ENCODE measurements at regions not wholly inside any gene's neighbourhood (a gene's known extent, or its start where the extent isn't known, plus 50 kb on each side); places are given as distances from the start of the nearest gene placed in this dataset.
A peak's percentile ranks its signal among the peaks of the same experiment; 100 is the strongest.
"Not testable (repeated sequence)": the region's sequence is repeated elsewhere in the genome, so short reads cannot be mapped to it uniquely, and the experiment has no call there.

GRCh38 chr1:149157409-149157808, 54.1 kb upstream of the NBPF9 start:
- not testable (repeated sequence) for DNase-seq (ENCODE audit: low read depth); H3K4me3 ChIP-seq (ENCODE audit: low read depth, low read length)

GRCh38 chr1:149158308-149158707, 55.0 kb upstream of the NBPF9 start:
- not testable (repeated sequence) for H3K4me3 ChIP-seq (ENCODE audit: low read depth, low read length); DNase-seq (ENCODE audit: low read depth)

- DNase-seq (ENCODE audit: low read depth); H3K4me3 ChIP-seq (ENCODE audit: low read depth, low read length): not testable (repeated sequence)
These were observed 59.7 kb upstream of the NBPF9 start for GRCh38 chr1:149163063-149163444.

DNA sequence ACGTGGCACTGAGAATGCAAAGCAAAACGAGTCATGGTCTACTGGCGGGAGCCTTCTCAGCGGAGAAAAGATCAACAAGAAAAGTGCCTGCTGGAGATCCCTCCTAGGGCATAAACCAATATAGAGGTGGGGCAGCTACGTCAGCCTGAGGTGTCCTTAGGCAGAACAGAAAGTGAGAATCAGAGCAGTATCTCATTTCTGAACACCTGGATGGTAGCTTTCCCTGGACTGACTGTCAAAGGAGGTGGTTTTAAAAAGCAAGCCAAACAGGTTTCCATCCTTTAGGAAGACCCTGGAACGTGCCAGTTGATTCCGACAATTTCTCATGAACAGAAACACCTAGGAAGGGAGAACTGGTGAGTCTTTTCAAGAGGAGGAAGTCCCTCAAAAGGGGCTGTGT, 71.4 kb upstream of the NBPF9 start:
- not testable (repeated sequence) for H3K4me3 ChIP-seq (ENCODE audit: low read depth, low read length); DNase-seq (ENCODE audit: low read depth)

DNA sequence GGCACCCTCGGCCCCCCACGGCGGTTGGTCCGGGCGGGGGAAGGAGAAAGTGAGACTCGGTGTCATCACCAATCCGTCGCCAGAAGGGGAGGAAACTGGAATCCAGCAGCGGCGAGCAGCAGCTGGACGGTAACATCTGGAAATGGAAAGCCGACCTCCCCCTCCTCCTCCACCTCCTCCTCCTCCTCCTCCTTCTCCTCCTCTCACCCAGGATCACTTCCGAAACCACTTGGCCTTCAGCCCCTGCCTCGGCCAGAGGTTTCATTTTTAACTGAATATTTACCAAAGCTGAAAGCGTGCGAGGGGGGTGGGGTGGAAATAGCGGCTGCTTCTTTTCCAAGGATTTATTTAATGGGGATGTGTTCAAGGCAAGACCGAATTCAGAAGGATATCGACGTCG, 72.5 kb upstream of the NBPF9 start:
- not testable (repeated sequence) for DNase-seq (ENCODE audit: low read depth)
- H3K4me3 ChIP-seq (ENCODE audit: low read depth, low read length) = peak overlapping the region; percentile 40

GRCh38 chr1:149176453-149177316, 73.3 kb upstream of the NBPF9 start:
- not testable (repeated sequence) for DNase-seq (ENCODE audit: low read depth)
- peak overlapping the region; percentile 52 for H3K4me3 ChIP-seq (ENCODE audit: low read depth, low read length)

GRCh38 chr1:149190742-149191141, 87.4 kb upstream of the NBPF9 start:
- H3K4me3 ChIP-seq (ENCODE audit: low read depth, low read length); DNase-seq (ENCODE audit: low read depth): not testable (repeated sequence)

GRCh38 chr1:149196651-149197050, 93.3 kb upstream of the NBPF9 start:
- H3K4me3 ChIP-seq (ENCODE audit: low read depth, low read length); DNase-seq (ENCODE audit: low read depth): not testable (repeated sequence)

DNA sequence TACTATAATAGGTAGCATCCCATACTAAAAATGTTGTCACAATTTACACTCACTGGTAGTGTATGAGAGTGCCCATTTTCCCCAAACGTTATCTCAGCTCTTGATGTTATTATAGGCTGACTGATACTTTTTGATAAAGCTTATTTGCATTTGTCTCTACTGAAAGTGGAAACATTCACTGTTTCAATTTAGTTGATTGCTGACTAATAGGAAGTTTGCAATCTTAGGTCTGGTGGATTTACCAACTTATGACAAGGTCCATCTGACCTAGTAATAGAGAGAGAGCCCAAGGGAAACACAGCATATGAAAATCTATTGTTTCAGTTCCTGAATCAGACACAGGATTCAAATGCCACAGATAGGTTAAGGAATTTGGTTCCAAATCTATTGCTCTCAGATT, 97.2 kb upstream of the NBPF9 start:
- peak; percentile 24 for DNase-seq (ENCODE audit: low read depth)
- not testable (repeated sequence) for H3K4me3 ChIP-seq (ENCODE audit: low read depth, low read length)

DNA sequence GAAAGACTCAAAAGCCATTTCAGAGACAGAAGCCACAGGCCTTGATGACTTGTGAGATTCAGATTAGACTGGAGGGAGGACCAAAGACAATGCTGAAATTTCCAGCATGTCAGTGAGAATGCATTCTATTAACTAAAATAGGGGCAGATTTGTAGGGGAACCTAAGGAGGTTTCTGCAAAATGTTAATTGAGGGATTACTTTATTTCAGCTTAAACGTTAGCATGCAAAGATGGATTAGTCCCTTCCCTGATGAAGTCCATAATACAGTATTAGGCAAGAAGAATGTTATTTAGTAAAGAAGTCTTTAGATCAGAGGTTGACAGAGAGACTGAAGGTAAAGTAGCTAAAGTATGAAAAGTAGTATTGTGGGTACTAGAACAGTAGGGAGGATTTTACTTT, 98.9 kb upstream of the NBPF9 start:
- not testable (repeated sequence) for DNase-seq (ENCODE audit: low read depth); H3K4me3 ChIP-seq (ENCODE audit: low read depth, low read length)

DNA sequence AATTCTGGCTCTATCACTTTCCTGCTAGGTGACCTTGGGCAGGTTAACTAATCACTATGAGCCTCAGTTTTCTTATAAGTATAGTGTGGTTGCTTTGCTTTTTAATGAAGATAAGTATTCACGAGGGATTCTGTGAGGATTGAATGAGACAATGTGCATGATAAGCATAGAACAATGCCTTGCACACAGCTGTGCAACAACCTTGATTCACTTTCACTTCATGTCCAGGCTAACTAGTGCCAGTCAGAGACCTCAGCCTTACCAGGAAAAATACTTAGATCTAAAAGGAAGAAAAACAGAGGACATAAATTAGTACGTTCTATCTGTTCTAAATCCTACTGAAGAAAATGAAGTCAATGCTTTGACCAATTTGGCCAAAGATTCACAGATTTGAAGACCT, 101.0 kb upstream of the NBPF9 start:
- DNase-seq (ENCODE audit: low read depth); H3K4me3 ChIP-seq (ENCODE audit: low read depth, low read length): not testable (repeated sequence)

DNA sequence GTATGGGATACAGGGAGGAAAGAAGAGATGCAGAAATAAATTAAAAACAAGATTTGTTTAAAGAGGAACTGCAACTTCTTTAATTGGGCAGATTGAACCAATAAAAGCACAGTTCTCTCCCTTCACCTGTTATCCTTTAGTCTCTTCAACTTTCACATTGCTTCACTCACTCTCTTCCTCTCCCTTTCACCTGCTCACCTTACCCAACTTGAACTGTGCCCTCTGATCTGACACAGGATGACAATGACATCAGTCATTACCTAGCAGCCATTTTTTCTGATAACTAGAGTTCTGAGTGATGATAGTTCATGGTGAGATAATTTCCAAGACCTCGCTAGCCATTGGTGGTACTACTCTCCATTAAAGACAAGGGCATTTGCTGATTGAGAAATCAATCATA, 105.5 kb upstream of the NBPF9 start:
- not testable (repeated sequence) for DNase-seq (ENCODE audit: low read depth); H3K4me3 ChIP-seq (ENCODE audit: low read depth, low read length)

- H3K4me3 ChIP-seq (ENCODE audit: low read depth, low read length); DNase-seq (ENCODE audit: low read depth): not testable (repeated sequence)
These were observed 108.5 kb upstream of the NBPF9 start for GRCh38 chr1:149211757-149212420.

DNA sequence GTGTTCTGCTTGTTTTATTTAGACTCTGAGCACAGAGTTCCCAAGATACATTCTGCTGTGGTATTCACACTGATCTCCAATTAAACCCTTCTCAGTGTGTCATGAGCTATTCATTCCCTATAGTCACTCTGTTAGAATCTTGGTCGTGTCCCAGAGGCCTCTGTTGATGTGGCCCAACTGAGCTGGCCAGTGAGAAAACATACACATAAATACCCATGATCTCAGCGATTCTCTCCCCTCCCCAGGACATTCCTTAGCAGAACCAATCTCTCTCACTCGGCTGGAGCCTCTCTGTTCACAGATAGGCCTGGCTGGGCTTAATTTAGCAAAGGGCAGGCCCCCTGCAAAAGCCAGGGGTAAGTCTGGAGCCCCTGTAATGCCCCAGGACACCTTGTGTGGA, 109.6 kb upstream of the NBPF9 start:
- not testable (repeated sequence) for DNase-seq (ENCODE audit: low read depth); H3K4me3 ChIP-seq (ENCODE audit: low read depth, low read length)

DNA sequence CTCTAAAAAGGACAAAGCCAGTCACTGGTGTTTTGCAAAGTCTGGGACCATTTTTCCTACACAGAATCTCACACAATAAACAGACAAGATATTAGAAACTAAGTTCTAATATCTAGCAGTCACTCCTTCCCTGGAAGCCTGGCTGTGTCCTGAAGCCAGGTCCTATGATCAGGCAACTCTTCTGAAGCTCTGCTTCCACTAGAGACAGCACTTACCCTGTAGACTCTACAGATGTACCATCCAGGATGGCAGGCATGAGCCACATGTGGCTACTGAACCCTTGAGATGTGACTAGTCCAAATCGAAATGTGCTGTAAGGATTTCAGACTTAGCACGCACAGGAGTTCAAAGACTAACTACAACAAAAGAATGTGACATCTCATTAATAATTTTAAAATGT, 110.3 kb upstream of the NBPF9 start:
- not testable (repeated sequence) for DNase-seq (ENCODE audit: low read depth); H3K4me3 ChIP-seq (ENCODE audit: low read depth, low read length)

DNA sequence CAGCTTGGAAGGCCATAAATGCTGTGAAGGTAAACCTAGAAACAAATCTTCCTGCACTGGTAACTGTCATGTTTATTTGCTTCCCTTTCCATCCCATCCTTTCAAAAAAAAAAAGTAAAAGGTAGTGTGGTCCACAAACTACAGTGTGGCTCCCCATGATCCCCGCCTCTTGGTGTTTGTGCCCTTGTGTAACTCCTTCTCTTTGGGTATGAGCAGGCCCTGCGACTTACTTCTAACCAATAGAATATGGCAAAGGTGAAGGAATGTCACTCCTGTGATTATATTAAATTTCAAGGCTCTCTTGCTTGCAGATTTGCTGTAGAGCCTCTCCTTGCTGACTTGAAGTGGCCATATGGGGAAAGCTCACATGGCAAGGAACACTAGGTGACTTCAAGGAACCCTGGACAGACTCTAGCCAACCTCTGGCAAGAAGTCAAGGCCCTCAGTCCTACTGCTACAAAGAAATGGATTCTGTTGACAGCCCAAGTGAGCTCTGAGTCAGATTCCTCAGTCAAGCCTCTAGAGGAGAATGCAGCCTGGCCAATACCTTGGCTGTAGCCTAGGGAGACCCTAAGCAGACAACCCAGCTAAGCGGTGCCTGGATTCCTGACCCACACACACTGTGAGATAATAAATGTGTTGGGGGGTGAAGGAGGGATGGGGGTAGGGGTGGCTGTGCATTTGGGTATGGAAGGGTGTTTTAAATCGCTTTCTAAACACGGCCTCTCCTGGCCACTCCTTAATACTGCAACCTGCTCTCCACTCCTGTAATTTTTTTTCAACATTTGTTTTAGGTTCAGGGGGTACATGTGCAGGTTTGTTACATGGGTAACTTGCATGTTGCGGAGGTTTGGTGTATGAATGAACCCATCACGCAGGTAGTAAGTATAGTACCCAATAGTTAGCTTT, 115.0 kb upstream of the NBPF9 start:
- not testable (repeated sequence) for H3K4me3 ChIP-seq (ENCODE audit: low read depth, low read length); DNase-seq (ENCODE audit: low read depth)

DNA sequence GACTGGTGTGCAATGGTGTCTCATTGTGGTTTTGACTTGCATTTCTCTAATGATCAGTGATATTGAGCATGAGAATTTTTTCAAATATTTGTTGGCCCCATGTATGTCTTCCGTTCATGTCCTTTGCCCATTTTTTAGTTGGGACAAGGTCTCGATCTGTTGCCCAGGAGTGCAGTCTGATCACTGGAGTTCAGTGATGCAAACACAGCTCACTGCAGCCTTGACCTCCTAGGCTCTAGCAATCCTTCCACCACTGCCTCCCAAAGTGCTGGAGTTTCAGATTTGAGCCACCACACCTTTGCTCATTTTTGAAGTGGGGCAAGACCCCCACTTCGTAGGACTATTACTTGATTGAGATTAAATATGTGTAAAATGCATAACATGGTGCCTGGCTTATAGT, 116.2 kb upstream of the NBPF9 start:
- not testable (repeated sequence) for DNase-seq (ENCODE audit: low read depth); H3K4me3 ChIP-seq (ENCODE audit: low read depth, low read length)

DNA sequence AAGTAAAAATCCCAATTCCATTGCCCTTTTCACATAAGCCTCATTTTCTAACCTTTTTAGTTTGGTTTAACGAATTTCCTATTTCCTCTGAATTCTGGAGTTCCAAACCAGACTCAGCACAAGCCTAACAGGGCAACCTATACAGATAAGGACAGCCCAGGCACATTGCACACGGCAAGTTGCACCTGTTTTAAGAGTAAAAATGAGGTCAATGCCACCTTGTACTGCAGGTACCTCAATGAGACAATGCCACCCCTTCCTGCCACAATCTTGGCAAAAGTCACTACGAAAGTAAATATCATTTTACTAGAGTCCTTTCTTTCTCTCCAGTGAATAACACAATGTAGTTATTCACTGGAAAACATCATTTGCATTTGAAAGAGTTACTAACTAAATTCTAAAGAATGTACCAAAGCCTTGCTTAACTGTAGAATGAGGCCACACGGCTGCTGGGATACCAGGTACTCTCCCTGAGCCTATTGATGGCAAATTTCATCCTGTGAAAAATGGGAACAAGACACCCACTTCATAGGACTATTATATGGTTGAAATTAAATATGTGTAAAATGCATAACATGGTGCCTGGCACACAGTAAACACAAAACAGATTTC, 117.2 kb upstream of the NBPF9 start:
- not testable (repeated sequence) for DNase-seq (ENCODE audit: low read depth); H3K4me3 ChIP-seq (ENCODE audit: low read depth, low read length)

DNA sequence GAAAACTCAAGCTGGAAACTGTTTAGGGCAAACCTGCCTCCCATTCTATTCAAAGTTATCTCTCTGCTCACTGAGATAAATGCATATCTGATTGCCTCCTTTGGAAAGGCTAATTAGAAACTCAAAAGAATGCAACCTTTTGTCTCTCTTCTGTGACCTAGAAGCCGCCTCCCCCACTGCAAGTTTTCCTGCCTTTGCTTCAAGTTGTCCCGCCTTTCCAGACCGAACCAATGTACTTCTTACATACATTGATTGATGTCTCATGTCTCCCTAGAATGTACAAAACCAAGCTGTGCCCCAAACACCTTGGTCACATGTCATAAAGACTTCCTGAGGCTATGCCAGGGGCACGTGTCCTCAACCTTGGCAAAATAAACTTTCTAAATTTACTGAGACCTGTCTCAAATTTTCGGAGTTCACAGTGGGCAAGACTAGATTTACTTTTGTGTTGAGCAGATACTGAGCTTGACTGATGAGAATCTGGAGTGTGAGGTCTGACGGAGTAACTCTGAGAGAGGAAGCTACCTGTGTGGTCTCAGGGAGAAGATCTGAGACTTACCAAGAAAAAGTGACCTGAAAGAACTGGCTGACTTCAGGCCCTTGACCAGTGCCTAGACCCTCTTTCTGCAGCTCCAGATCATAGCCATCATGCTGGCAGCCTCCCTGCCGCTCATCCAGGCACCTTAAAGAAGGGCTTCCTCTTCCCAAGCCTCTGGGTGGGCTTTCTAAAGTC, 124.7 kb upstream of the NBPF9 start:
- not testable (repeated sequence) for H3K4me3 ChIP-seq (ENCODE audit: low read depth, low read length); DNase-seq (ENCODE audit: low read depth)
